ENCODE measurements at regions not wholly inside any gene's neighbourhood (a gene's known extent, or its start where the extent isn't known, plus 50 kb on each side); places are given as distances from the start of the nearest gene placed in this dataset.

- Mint-ChIP-seq H3K9me3 (no peaks in the 10 kb centered on the region), H3K27ac (no peak overlapping the region), H3K36me3 (ENCODE audit: low read depth) (no peaks in the 10 kb centered on the region), H3K4me1 (peaks cover 37% of the 10 kb centered on the region), H3K4me3 (no peak overlapping the region), H3K27me3 (ENCODE audit: low read depth, poor library complexity) (peaks cover 3% of the 10 kb centered on the region)
- DNase-seq, result no peak
- no peak for TF ChIP-seq CTCF (IDR thresholded peaks at IDR 0.05)
These were observed 52.1 kb upstream of the CTLA4 start for GRCh38 chr2:203815541-203815898.

GRCh38 chr2:203817147-203817546 lies 50.4 kb upstream of the CTLA4 start:
- no peaks in the 10 kb centered on the region for H3K9me3 Mint-ChIP-seq
- no peak for DNase-seq
- H3K27ac Mint-ChIP-seq, result no peak overlapping the region
- H3K36me3 Mint-ChIP-seq (ENCODE audit: low read depth), result no peaks in the 10 kb centered on the region
- no peak overlapping the region for H3K4me3 Mint-ChIP-seq
- peaks cover 28% of the 10 kb centered on the region for H3K4me1 Mint-ChIP-seq
- no peak for TF ChIP-seq CTCF (IDR thresholded peaks at IDR 0.05)
- peaks cover 3% of the 10 kb centered on the region for H3K27me3 Mint-ChIP-seq (ENCODE audit: low read depth, poor library complexity)
